ENCODE measurements at regions not wholly inside any gene's neighbourhood (a gene's known extent, or its start where the extent isn't known, plus 50 kb on each side); places are given as distances from the start of the nearest gene placed in this dataset.

DNA sequence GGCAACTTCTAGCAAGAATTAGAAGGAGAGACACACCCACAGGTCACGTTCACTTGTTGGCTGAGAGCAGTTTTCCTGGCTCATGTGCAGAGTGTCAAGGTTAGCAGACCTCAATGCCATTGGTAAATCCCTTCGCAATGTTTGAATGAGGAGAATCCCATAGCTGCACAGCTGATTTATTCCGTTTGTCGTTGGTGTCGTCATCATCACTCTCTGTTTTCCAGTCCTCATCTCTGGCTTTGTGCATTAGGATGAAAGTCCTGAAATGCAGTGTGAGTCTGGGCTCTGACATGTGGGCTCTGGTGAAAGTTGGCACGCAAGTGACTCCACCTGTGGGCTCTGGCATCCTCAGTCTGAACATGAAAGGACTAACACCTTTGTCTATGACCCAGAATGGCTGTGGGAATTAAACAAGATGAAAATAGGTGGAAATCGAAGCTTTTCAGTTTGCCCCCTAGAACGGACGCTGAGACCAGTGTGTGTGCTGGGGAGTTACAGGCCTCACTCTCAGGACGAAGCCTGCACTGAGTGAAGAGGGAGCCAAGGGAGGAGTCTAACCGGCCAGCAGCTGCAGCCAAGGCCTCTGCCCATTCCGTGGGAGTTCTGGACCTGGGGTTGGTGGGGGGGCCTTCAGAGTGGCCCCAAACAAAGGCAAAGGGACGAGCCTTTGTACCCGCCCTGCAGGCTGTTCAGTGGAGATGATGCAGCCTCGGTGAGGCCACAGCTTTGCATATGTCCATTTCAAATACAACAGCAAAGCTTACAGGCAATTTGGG is 74.8 kb upstream of the ZNF516 start:
- TF ChIP-seq CTCF (IDR thresholded peaks at IDR 0.05) (no peak), USF2 (IDR thresholded peaks at IDR 0.05; ENCODE audit: borderline replicate concordance, low read depth, low read length) (no peak), USF1 (IDR thresholded peaks at IDR 0.05; ENCODE audit: borderline replicate concordance, low read depth) (no peak), MXI1 (IDR thresholded peaks at IDR 0.05; ENCODE audit: low read depth, low read length) (no peak), EZH2phosphoT487 (IDR thresholded peaks at IDR 0.05; ENCODE audit: borderline replicate concordance, low read depth) (no peak), GATA2 (CRISPR knock-in tag; IDR thresholded peaks at IDR 0.05) (no peak), RXRA (IDR thresholded peaks at IDR 0.05; ENCODE audit: borderline replicate concordance, low read depth) (no peak), FOXJ3 (CRISPR knock-in tag; IDR thresholded peaks at IDR 0.05) (no peak), GABPA (IDR thresholded peaks at IDR 0.05; ENCODE audit: low read depth) (no peak)
- TF ChIP-seq, protein P1, sequence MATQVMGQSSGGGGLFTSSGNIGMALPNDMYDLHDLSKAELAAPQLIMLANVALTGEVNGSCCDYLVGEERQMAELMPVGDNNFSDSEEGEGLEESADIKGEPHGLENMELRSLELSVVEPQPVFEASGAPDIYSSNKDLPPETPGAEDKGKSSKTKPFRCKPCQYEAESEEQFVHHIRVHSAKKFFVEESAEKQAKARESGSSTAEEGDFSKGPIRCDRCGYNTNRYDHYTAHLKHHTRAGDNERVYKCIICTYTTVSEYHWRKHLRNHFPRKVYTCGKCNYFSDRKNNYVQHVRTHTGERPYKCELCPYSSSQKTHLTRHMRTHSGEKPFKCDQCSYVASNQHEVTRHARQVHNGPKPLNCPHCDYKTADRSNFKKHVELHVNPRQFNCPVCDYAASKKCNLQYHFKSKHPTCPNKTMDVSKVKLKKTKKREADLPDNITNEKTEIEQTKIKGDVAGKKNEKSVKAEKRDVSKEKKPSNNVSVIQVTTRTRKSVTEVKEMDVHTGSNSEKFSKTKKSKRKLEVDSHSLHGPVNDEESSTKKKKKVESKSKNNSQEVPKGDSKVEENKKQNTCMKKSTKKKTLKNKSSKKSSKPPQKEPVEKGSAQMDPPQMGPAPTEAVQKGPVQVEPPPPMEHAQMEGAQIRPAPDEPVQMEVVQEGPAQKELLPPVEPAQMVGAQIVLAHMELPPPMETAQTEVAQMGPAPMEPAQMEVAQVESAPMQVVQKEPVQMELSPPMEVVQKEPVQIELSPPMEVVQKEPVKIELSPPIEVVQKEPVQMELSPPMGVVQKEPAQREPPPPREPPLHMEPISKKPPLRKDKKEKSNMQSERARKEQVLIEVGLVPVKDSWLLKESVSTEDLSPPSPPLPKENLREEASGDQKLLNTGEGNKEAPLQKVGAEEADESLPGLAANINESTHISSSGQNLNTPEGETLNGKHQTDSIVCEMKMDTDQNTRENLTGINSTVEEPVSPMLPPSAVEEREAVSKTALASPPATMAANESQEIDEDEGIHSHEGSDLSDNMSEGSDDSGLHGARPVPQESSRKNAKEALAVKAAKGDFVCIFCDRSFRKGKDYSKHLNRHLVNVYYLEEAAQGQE (IDR thresholded peaks at IDR 0.05; ENCODE audit: low read depth, low read length) = no peak

All from SK-N-SH (cell line).